Liver (tissue), 8 donors: ENCODE measurements at regions not wholly inside any gene's neighbourhood (a gene's known extent, or its start where the extent isn't known, plus 50 kb on each side); places are given as distances from the start of the nearest gene placed in this dataset.

Experiments
- DNase-seq: peaks from one replicate; pipeline ENCODE4 v3.0.0-alpha.2; 2017; ENCODE audit warnings: low spot score
- H3K27ac ChIP-seq, 2 donors: one replicate each; pipeline ENCODE4 v1.7.0; 2013; ENCODE audit warnings: inconsistent platforms in 2 of 2, low read length in 2 of 2, control low read depth in 1 of 2, low read depth in 1 of 2, mild to moderate bottlenecking in 1 of 2
- H3K27me3 ChIP-seq, 4 donors: one replicate each; pipeline versions ENCODE4 v1.6.1 to v1.7.0; 2013; ENCODE audit warnings: low read length in 3 of 4, inconsistent platforms in 1 of 4, mild to moderate bottlenecking in 1 of 4, moderate library complexity in 1 of 4; ENCODE audit not compliant: control insufficient read depth in 4 of 4, insufficient read depth in 4 of 4
- H3K36me3 ChIP-seq, 4 donors: one replicate each; pipeline versions ENCODE4 v1.6.1 to v1.7.0; 2013; ENCODE audit warnings: low read length in 3 of 4, mild to moderate bottlenecking in 3 of 4, low read depth in 1 of 4, moderate library complexity in 1 of 4; ENCODE audit not compliant: control insufficient read depth in 4 of 4, insufficient read depth in 3 of 4
- H3K4me1 ChIP-seq, 4 donors: one replicate each; pipeline versions ENCODE4 v1.6.1 to v1.7.0; 2013; ENCODE audit warnings: low read length in 3 of 4, mild to moderate bottlenecking in 3 of 4, moderate library complexity in 1 of 4; ENCODE audit not compliant: control insufficient read depth in 4 of 4, insufficient read depth in 4 of 4
- H3K4me3 ChIP-seq, 3 donors: one replicate each; pipeline versions ENCODE4 v1.6.1 to v1.7.0; 2013; ENCODE audit warnings: low read length in 3 of 3, control low read depth in 1 of 3, low read depth in 1 of 3, mild to moderate bottlenecking in 1 of 3
- H3K9ac ChIP-seq, 2 donors: one replicate each; pipeline ENCODE4 v1.7.0; 2013; ENCODE audit warnings: low read length in 2 of 2, mild to moderate bottlenecking in 2 of 2, moderate library complexity in 2 of 2, control low read depth in 1 of 2, low read depth in 1 of 2
- H3K9me3 ChIP-seq, 4 donors: one replicate each; pipeline versions ENCODE4 v1.6.1 to v1.7.0; 2013; ENCODE audit warnings: low read length in 3 of 4; ENCODE audit not compliant: control insufficient read depth in 4 of 4
- EGR1 ChIP-seq, 2 donors: IDR thresholded peaks; 2 replicates each; pipeline ENCODE4 v1.6.1; 2016 to 2018; ENCODE audit warnings: antibody characterized with exemption in 2 of 2, low read depth in 2 of 2
- FOXA1 ChIP-seq: IDR thresholded peaks from 2 replicates; pipeline ENCODE4 v1.6.1; 2016; ENCODE audit warnings: antibody characterized with exemption
- FOXA2 ChIP-seq: IDR thresholded peaks from 2 replicates; pipeline ENCODE4 v1.6.1; 2016; ENCODE audit warnings: antibody characterized with exemption
- GABPA ChIP-seq, 2 donors: IDR thresholded peaks in 1 of 2; conservative IDR thresholded peaks in 1 of 2; 2 replicates each; pipeline ENCODE4 v1.6.1; 2016; ENCODE audit warnings: antibody characterized with exemption in 2 of 2, mild to moderate bottlenecking in 1 of 2, moderate library complexity in 1 of 2
- HNF4A ChIP-seq, 2 donors: conservative IDR thresholded peaks; 2 replicates each; pipeline ENCODE4 v1.6.1; 2016; ENCODE audit warnings: antibody characterized with exemption in 2 of 2, mild to moderate bottlenecking in 2 of 2
- HNF4G ChIP-seq: IDR thresholded peaks from 2 replicates; pipeline ENCODE4 v1.6.1; 2016; ENCODE audit warnings: antibody characterized with exemption
- JUND ChIP-seq, 2 donors: IDR thresholded peaks; 2 replicates each; pipeline ENCODE4 v1.6.1; 2016; ENCODE audit warnings: antibody characterized with exemption in 2 of 2
- NR2F2 ChIP-seq: IDR thresholded peaks from 2 replicates; pipeline ENCODE4 v1.6.1; 2016; ENCODE audit warnings: antibody characterized with exemption
- RAD21 ChIP-seq, 2 donors: IDR thresholded peaks; 2 replicates each; pipeline ENCODE4 v1.6.1; 2016; ENCODE audit warnings: antibody characterized with exemption in 2 of 2, mild to moderate bottlenecking in 2 of 2
- RXRA ChIP-seq, 2 donors: IDR thresholded peaks; 2 replicates each; pipeline ENCODE4 v1.6.1; 2017 to 2018; ENCODE audit warnings: antibody characterized with exemption in 2 of 2, mild to moderate bottlenecking in 1 of 2
- SP1 ChIP-seq: IDR thresholded peaks from 2 replicates; pipeline ENCODE4 v1.6.1; 2018; ENCODE audit warnings: antibody characterized with exemption, mild to moderate bottlenecking
- TAF1 ChIP-seq: conservative IDR thresholded peaks from 2 replicates; pipeline ENCODE4 v1.6.1; 2016; ENCODE audit warnings: antibody characterized with exemption, mild to moderate bottlenecking
- YY1 ChIP-seq: IDR thresholded peaks from 2 replicates; pipeline ENCODE4 v1.6.1; 2016; ENCODE audit warnings: antibody characterized with exemption, mild to moderate bottlenecking
- ZBTB33 ChIP-seq: IDR thresholded peaks from 2 replicates; pipeline ENCODE4 v1.6.1; 2016; ENCODE audit warnings: antibody characterized with exemption
- WGBS: extraction: QIAGEN DNeasy Blood & Tissue Kit; methylation state at CpG from one replicate; pipeline ENCODE4 v1.1.7; 2013; 5-methylcytosine and 5-hydroxymethylcytosine counted together
- TF ChIP-seq, protein P1 (sequence below): IDR thresholded peaks from 2 replicates; pipeline ENCODE4 v1.6.1; 2016; ENCODE audit warnings: antibody characterized with exemption
- TF ChIP-seq, protein P2 (sequence below): fragments of 150-350 bp; IDR thresholded peaks from 2 replicates; pipeline ENCODE4 v1.5.1; 2017; ENCODE audit warnings: improper control_type of control experiment, low read depth, low read length; ENCODE audit not compliant: missing input control
- TF ChIP-seq, protein P3 (sequence below): IDR thresholded peaks from 2 replicates; pipeline ENCODE4 v1.6.1; 2016; ENCODE audit warnings: antibody characterized with exemption
- TF ChIP-seq, protein P4 (sequence below): IDR thresholded peaks from 2 replicates; pipeline ENCODE4 v1.6.1; 2016; ENCODE audit warnings: antibody characterized with exemption, mild to moderate bottlenecking
- donor health status: healthy.
- donor health status: healthy.
- donor health status: healthy.
- donor health status: healthy.
- donor health status: healthy.

- TF ChIP-seq JUND (IDR thresholded peaks at IDR 0.05): no peak
- no peak for TF ChIP-seq RAD21 (IDR thresholded peaks at IDR 0.05)
- TF ChIP-seq NR2F2: no peak
- TF ChIP-seq TAF1: no peak
- TF ChIP-seq, protein P1, sequence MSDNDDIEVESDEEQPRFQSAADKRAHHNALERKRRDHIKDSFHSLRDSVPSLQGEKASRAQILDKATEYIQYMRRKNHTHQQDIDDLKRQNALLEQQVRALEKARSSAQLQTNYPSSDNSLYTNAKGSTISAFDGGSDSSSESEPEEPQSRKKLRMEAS: no peak
- no peak for TF ChIP-seq FOXA1
- no peak for TF ChIP-seq FOXA2
- TF ChIP-seq HNF4A (conservative IDR thresholded peaks at IDR 0.05): no peak
- TF ChIP-seq, protein P2, sequence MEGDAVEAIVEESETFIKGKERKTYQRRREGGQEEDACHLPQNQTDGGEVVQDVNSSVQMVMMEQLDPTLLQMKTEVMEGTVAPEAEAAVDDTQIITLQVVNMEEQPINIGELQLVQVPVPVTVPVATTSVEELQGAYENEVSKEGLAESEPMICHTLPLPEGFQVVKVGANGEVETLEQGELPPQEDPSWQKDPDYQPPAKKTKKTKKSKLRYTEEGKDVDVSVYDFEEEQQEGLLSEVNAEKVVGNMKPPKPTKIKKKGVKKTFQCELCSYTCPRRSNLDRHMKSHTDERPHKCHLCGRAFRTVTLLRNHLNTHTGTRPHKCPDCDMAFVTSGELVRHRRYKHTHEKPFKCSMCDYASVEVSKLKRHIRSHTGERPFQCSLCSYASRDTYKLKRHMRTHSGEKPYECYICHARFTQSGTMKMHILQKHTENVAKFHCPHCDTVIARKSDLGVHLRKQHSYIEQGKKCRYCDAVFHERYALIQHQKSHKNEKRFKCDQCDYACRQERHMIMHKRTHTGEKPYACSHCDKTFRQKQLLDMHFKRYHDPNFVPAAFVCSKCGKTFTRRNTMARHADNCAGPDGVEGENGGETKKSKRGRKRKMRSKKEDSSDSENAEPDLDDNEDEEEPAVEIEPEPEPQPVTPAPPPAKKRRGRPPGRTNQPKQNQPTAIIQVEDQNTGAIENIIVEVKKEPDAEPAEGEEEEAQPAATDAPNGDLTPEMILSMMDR: no peak
- TF ChIP-seq, protein P3, sequence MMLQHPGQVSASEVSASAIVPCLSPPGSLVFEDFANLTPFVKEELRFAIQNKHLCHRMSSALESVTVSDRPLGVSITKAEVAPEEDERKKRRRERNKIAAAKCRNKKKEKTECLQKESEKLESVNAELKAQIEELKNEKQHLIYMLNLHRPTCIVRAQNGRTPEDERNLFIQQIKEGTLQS: no peak
- no peak for TF ChIP-seq GABPA (IDR thresholded peaks at IDR 0.05 in 1 of 2, conservative IDR thresholded peaks at IDR 0.05 in 1 of 2)
- TF ChIP-seq YY1: no peak
- no peak for TF ChIP-seq SP1
- no peak for TF ChIP-seq ZBTB33
- TF ChIP-seq RXRA (IDR thresholded peaks at IDR 0.05): no peak
- TF ChIP-seq, protein P4, sequence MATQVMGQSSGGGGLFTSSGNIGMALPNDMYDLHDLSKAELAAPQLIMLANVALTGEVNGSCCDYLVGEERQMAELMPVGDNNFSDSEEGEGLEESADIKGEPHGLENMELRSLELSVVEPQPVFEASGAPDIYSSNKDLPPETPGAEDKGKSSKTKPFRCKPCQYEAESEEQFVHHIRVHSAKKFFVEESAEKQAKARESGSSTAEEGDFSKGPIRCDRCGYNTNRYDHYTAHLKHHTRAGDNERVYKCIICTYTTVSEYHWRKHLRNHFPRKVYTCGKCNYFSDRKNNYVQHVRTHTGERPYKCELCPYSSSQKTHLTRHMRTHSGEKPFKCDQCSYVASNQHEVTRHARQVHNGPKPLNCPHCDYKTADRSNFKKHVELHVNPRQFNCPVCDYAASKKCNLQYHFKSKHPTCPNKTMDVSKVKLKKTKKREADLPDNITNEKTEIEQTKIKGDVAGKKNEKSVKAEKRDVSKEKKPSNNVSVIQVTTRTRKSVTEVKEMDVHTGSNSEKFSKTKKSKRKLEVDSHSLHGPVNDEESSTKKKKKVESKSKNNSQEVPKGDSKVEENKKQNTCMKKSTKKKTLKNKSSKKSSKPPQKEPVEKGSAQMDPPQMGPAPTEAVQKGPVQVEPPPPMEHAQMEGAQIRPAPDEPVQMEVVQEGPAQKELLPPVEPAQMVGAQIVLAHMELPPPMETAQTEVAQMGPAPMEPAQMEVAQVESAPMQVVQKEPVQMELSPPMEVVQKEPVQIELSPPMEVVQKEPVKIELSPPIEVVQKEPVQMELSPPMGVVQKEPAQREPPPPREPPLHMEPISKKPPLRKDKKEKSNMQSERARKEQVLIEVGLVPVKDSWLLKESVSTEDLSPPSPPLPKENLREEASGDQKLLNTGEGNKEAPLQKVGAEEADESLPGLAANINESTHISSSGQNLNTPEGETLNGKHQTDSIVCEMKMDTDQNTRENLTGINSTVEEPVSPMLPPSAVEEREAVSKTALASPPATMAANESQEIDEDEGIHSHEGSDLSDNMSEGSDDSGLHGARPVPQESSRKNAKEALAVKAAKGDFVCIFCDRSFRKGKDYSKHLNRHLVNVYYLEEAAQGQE: no peak
- no peak for TF ChIP-seq HNF4G
- no peak for TF ChIP-seq EGR1 (IDR thresholded peaks at IDR 0.05; ENCODE audit: low read depth in 2 of 2)
- H3K27me3 ChIP-seq: no peaks in the 10 kb centered on the region
- H3K4me1 ChIP-seq: peaks cover 0 to 2% (median 0%) of the 10 kb centered on the region in 4 donors
- H3K27ac ChIP-seq: no peak overlapping the region
- DNase-seq: no peak
- 72% methylated on average over 3 of the region's 3 CpGs for WGBS
- no peak overlapping the region for H3K4me3 ChIP-seq
- H3K36me3 ChIP-seq: no peaks in the 10 kb centered on the region
- peaks cover 0 to 3% (median 0%) of the 10 kb centered on the region in 4 donors for H3K9me3 ChIP-seq
- no peak overlapping the region for H3K9ac ChIP-seq
These were observed 204.7 kb downstream of the BARHL2 start for GRCh38 chr1:90512441-90512840.
